GM04504 (cell line): ENCODE measurements at regions not wholly inside any gene's neighbourhood (a gene's known extent, or its start where the extent isn't known, plus 50 kb on each side); places are given as distances from the start of the nearest gene placed in this dataset.

Experiments
- DNase-seq: peaks from one replicate; pipeline ENCODE4 v3.0.0-alpha.2; 2012; ENCODE audit warnings: low read depth

GRCh38 chr16:86018487-86018886 is 119.5 kb downstream of the IRF8 start:
- no peak for DNase-seq

- no peak for DNase-seq
Measured at GRCh38 chr16:86018941-86019340, 120.0 kb downstream of the IRF8 start.

- no peak for DNase-seq
Measured at GRCh38 chr16:86019446-86020047, 120.6 kb downstream of the IRF8 start.

GRCh38 chr16:86020971-86021370 is 122.0 kb downstream of the IRF8 start:
- no peak for DNase-seq

DNA sequence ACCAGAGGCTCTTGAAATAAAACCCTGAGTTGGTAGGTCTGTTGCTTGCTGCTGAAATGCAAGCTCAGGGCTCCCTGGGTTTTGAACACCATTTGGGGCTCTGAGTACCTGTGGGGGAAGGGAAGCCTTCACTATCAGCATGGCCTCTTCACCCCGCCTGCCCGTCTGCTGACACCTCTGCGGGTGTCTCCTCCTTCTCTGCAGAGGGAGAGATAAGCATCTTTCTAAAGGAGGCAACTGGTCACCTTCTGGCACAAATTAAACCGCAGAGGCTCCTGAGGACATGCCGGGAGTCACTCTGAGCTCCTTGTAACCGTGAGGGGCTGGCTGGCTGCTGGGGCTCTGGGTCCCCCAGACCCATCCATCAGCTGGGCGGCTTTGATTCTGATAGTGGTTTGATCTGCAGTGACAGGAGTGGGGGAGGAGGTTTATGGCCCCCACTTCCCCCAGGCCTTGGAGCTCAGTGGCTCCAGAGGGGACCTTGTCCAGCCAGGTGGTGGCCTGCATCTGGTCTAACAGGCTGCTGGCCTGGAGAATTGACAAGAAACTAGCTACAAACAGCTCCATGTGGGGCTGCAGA is 123.5 kb downstream of the IRF8 start:
- no peak for DNase-seq

- no peak for DNase-seq
Measured at GRCh38 chr16:86024210-86024609, 125.2 kb downstream of the IRF8 start.

DNA sequence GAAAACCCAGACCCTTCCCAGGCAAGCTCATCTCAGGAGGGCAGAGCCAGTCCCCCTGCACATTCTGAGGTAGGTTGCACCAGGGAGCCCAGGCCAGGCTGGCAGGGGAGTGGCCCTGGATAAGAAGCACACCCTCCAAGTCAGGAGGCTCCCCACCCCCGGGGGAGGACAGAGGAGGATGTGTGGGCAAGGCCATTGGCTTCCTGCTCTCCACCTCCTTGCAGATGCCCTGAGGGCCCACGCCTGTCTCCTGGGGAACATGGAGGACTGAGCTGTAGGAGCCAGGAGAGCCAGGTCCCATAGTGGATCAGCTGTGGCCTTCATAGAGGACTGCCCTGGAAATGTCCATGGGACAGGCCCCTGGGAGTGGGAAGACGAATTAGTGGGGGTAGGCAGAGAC is 126.7 kb downstream of the IRF8 start:
- DNase-seq = no peak

DNA sequence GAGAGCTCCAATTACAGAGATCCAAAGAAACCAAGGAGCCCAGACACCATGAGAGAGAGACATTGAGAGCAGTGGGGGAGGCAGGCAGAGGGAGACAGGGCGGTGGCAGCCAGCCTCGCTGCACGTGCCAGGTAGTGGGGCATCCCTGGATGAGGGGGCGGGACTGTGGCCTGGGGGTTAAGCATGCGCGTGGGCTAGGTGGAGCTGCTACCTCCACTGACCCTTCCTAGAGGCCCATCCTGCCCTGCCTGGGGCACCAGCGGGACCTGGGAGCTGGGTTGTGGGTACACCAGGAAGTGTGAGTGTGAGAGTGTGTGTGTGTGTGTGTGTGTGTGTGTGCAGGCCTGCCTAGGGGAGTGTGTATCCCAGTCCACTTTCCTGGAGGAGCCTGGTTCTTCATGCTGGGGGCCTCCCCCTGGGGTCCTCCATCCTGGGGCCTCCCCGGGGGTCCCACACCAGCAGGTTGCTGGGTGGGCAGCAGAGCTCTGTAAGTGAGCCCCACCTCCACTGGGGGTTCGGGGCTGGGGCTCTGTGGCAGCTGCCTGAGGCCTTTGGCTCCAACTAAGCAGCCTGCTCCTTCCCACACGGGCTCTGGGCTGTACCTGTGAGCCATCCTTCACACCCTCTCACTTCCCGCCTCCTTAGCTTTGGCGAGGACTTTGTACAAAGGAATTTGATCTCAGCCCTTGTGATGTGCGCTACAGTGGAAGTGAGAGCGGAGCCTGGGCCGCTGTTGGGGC is 127.4 kb downstream of the IRF8 start:
- DNase-seq = no peak

DNA sequence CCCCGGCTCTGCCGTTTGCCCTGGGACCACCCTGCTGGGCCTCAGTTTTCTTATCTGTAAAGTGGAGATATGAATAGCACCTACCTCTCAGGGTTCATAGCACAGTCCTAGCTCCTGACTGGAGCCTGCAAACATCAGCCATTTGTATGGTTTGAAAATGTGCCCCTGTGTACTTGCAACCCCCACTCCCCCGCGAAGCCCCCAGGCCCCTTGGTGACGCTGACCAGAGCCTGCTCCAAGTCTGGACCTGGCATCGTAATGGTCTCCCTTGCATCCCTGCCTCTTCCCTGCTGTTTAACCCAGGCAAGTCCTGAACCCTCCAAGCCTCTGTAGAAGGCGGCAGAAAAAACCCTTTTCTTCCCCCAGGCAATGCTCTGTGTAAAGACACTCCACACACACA is 128.0 kb downstream of the IRF8 start:
- no peak for DNase-seq

GRCh38 chr16:86027373-86028126 is 128.6 kb downstream of the IRF8 start:
- no peak for DNase-seq

GRCh38 chr16:86029131-86029741 is 130.3 kb downstream of the IRF8 start:
- no peak for DNase-seq

- no peak for DNase-seq
Measured at GRCh38 chr16:86030116-86030515, 131.2 kb downstream of the IRF8 start.

DNA sequence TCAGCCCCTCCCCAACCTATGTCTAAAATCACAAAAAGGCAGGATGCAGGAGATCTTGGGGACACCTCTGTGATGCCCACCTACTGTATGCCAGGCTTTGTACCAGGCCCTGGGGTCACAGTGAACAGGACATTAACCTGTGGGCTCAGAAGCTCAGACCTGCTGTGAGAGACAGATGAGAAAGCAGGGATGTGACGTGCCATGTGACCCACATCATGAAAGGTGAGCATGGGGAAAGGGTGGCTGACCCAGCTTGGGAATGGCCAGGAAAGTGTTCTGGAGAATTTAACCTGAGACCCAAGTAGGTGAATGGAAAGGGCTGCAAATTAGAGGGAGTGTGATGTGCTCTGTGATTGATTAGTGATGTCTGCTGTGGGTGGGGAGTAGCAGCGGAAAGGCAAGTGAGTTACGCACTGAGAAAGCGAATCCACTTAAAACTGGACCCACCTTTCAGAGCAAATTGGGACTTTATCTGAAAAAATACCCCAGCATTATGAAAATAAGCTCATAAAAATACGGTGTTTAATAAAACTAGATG is 132.2 kb downstream of the IRF8 start:
- DNase-seq = no peak

- DNase-seq = no peak
Measured at GRCh38 chr16:86033016-86033474, 134.1 kb downstream of the IRF8 start.

DNA sequence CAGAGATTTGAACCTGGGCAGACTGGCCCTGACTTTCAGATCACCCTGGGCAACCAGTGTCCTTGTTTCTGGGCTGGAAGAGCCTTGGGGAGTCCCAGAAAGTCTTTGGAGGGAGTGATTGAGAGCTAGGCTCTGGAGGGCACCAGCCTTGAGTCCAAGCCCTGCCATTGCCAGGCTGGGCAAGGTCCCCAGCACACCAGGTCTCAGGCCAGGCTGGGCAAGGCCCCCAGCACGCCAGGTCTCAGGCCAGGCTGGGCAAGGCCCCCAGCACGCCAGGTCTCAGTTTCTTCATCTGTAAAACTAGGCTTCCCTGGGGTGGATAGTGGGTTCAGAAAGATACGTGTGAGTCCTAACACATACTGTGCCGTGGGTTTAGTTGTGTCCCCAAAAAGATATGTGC is 135.0 kb downstream of the IRF8 start:
- DNase-seq = no peak

- no peak for DNase-seq
Measured at GRCh38 chr16:86034421-86034919, 135.5 kb downstream of the IRF8 start.

GRCh38 chr16:86035906-86036305 is 136.9 kb downstream of the IRF8 start:
- DNase-seq = no peak

DNA sequence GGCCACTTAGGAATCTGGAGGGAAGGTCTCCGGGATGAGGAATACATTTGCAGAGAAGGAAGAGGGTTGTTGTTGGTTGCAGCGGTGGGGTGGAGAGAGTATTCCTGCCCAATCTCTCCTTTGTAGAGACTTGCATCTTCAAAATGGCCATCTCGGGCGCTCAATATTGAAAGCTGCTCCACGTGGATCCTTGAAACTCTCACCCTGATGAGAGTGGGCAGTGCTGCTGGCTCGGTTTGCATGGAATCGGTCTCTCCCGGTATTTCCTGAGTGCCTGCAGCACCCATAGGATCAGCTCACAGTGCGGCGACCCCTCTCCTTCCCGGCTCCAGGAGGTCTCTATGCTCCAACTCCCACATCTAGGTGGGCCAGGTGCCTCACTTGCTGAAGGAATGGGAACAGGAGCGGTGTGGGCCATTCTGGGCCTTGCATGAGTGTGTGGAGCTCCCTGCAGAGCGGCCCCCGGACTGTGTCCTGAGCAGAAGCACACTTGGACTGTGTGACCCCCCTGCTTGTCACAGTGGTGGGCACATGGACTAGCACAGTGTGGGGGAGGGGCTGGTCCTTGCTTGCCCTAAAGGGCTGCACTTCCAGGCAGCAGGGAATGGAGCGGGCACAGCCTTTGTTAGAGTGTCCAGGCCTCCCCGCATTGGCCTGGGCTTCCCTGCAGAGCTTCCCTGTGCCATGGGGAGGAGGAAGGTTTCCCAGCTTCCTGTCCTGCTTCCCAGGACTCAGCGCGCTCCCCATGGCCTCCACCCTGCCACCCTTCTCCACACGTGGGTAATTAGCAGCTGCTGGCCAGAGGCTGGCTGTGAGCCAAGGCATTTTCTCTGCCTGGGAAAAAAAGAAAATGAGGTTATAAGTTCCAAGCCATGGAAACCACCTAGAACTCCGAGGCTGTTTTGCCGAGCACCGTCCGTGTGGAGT is 139.3 kb downstream of the IRF8 start:
- DNase-seq = no peak

- DNase-seq = no peak
Measured at GRCh38 chr16:86038926-86039310, 140.0 kb downstream of the IRF8 start.

DNA sequence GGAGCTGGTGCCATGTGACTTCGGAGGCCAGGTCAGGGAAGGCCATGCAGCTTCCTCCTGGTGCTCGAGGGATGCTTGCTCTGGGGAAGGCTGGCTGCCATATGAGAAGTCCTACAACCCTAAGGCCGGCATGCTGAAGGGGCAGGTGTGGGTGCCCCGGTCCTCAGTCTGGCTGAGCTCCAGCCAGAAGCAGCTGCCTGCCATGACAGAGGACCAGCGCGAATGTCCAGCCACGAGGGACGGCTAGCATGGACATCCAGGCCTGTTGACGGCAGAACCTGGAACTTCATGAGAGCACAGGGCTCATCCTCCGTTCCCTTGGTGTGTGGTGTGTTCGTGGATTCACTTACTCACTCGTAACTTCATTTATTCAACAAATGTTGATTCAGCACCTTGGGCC is 140.6 kb downstream of the IRF8 start:
- DNase-seq = no peak

DNA sequence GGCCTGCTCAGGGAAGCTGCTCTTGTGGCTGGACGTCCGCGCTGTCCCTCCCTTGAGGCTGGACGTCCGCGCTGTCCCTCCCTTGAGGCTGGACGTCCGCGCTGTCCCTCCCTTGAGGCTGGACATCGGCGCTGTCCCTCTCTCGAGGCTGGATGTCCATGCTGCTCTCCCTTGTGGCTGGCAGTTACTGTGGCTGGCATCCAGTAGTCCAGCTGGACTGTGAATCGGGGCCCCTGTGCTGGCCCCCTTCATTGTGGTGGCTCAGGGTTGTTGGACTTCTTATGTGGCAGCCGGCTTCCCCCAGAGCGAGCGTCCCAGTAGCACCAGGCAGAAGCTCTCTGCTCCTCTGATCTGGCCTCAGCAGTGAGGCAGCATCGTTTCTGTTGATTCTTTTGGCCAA is 141.5 kb downstream of the IRF8 start:
- DNase-seq = no peak
